Transverse colon (tissue), 4 donors: ENCODE measurements at regions not wholly inside any gene's neighbourhood (a gene's known extent, or its start where the extent isn't known, plus 50 kb on each side); places are given as distances from the start of the nearest gene placed in this dataset.

ENCODE experiments used
- CTCF ChIP-seq, 5 experiments: fragments of 200-600 bp in 3 of 5; fragments of 450-650 bp in 2 of 5; sonication (generic) in 3 of 5; IDR thresholded peaks; 1 replicate in 2 of 5; 2 replicates in 3 of 5; pipeline ENCODE4 v1.5.1; 2016 to 2017; ENCODE audit warnings: antibody characterized with exemption in 5 of 5, inconsistent platforms in 3 of 5, mild to moderate bottlenecking in 2 of 5, moderate library complexity in 1 of 5
- EP300 ChIP-seq: sonication (generic); formaldehyde crosslinking; IDR thresholded peaks from one replicate; pipeline ENCODE4 v1.6.1; 2017; ENCODE audit warnings: antibody characterized with exemption, low read depth
- POLR2A ChIP-seq: fragments of 450-650 bp; IDR thresholded peaks from one replicate; pipeline ENCODE4 v1.6.1; 2016; ENCODE audit warnings: antibody characterized with exemption, mild to moderate bottlenecking, moderate library complexity
- POLR2AphosphoS5 ChIP-seq, 3 donors: sonication (generic); formaldehyde crosslinking; IDR thresholded peaks; one replicate each; pipeline ENCODE4 v1.6.1; 2016; ENCODE audit warnings: antibody characterized with exemption in 3 of 3

GRCh38 chr5:124647352-124647751, 99.1 kb downstream of the ZNF608 start:
- TF ChIP-seq CTCF (IDR thresholded peaks at IDR 0.05) (no peak), POLR2A (no peak), POLR2AphosphoS5 (IDR thresholded peaks at IDR 0.05) (no peak), EP300 (no peak)
